K562 (cell line): ENCODE measurements at regions not wholly inside any gene's neighbourhood (a gene's known extent, or its start where the extent isn't known, plus 50 kb on each side); places are given as distances from the start of the nearest gene placed in this dataset.
"Not testable (repeated sequence)": the region's sequence is repeated elsewhere in the genome, so short reads cannot be mapped to it uniquely, and the experiment has no call there.

Experiments
- ATAC-seq: fragments of 200-7000 bp; cut with Tn5 transposase; 3 replicates; pipeline ENCODE4 v1.9.1; 2020; ENCODE audit warnings: moderate library complexity
- BruUV-seq: library from RNA; stranded (reverse); fragments of 400-500 nt; replicated peaks from 2 replicates; lab custom pipeline; 2021; lab: Mats Ljungman, UMichigan
- CTCF ChIA-PET: fragments of 300-600 bp; formaldehyde crosslinking; extraction: SDS; loops from one replicate; lab custom pipeline; 2021; ENCODE audit warnings: low intra/inter-chr PET ratio; lab: Yijun Ruan, JAX
- POLR2A ChIA-PET: fragments of 300-600, 350-650 bp; sonication (Branson Sonifier 250); formaldehyde crosslinking; extraction: SDS; loops from one replicate; lab custom pipeline; 2021; ENCODE audit warnings: antibody characterized with exemption, inconsistent platforms; lab: Yijun Ruan, JAX
- DNase-seq, 4 experiments: peaks; one replicate each; pipeline versions ENCODE4 v3.0.0 to v3.0.0-alpha.2; 2011 to 2018; ENCODE audit warnings: low spot score in 3 of 4, mixed read lengths in 3 of 4; ENCODE audit errors: extremely low read depth in 1 of 4
- FAIRE-seq: peaks from 2 replicates; lab custom pipeline; 2011; peaks lifted over from hg19 to GRCh38; lab: Jason Lieb, UNC
- H2AFZ ChIP-seq: 2 replicates; pipeline ENCODE4 v1.6.0; 2011; ENCODE audit warnings: low read depth, low read length, control low read depth, inconsistent platforms
- H3K27ac ChIP-seq: fragments of 200-600 bp; 3 replicates; pipeline ENCODE4 v1.8.0; 2011; ENCODE audit warnings: low read depth, mild to moderate bottlenecking, control low read depth, inconsistent platforms, low read length, moderate library complexity, mixed read lengths; ENCODE audit errors: extremely low read depth
- H3K27me3 ChIP-seq, 2 experiments: fragments of 300-600 bp in 1 of 2; 2 replicates in 1 of 2; 3 replicates in 1 of 2; pipeline versions ENCODE4 v1.6.0 to v1.8.0; 2011; ENCODE audit warnings: inconsistent platforms in 2 of 2, low read length in 2 of 2, mild to moderate bottlenecking in 1 of 2, mixed read lengths in 1 of 2, moderate library complexity in 1 of 2; ENCODE audit not compliant: control insufficient read depth in 2 of 2, insufficient read depth in 2 of 2
- H3K36me3 ChIP-seq: fragments of 300-600 bp; 3 replicates; pipeline ENCODE4 v1.8.0; 2011; ENCODE audit warnings: mild to moderate bottlenecking, low read length, inconsistent platforms; ENCODE audit not compliant: control insufficient read depth, insufficient read depth
- H3K4me1 ChIP-seq, 2 experiments: fragments of 200-600 bp in 1 of 2; replicated peaks in 1 of 2; 2 replicates in 1 of 2; 3 replicates in 1 of 2; pipeline versions ENCODE4 v1.5.1 to v1.8.0; 2011; ENCODE audit warnings: inconsistent platforms in 2 of 2, low read length in 2 of 2, mild to moderate bottlenecking in 1 of 2, mixed read lengths in 1 of 2, moderate library complexity in 1 of 2; ENCODE audit not compliant: control insufficient read depth in 2 of 2, insufficient read depth in 2 of 2
- H3K4me2 ChIP-seq: 2 replicates; pipeline ENCODE4 v1.6.1; 2011; ENCODE audit warnings: low read length, control low read depth, inconsistent platforms, mixed read lengths; ENCODE audit not compliant: insufficient read depth
- H3K4me3 ChIP-seq: fragments of 200-600 bp; sonication (generic), shearing (Covaris generic); 2 replicates; pipeline ENCODE4 v1.5.1; 2016; ENCODE audit warnings: control low read depth, inconsistent platforms
- H3K79me2 ChIP-seq: fragments of 200-600 bp; 3 replicates; pipeline ENCODE4 v1.8.0; 2011; ENCODE audit warnings: low read length, inconsistent platforms; ENCODE audit not compliant: control insufficient read depth, insufficient read depth
- H3K9ac ChIP-seq, 2 experiments: 2 replicates each; pipeline versions ENCODE4 v1.6.0 to v1.6.1; 2011; ENCODE audit warnings: low read depth in 2 of 2, low read length in 2 of 2, control low read depth in 1 of 2, inconsistent platforms in 1 of 2, mild to moderate bottlenecking in 1 of 2, mixed read lengths in 1 of 2; ENCODE audit not compliant: insufficient read depth in 1 of 2
- H3K9me1 ChIP-seq: one replicate; pipeline ENCODE4 v1.6.0; 2011; ENCODE audit warnings: inconsistent platforms, mild to moderate bottlenecking, low read length, moderate library complexity; ENCODE audit not compliant: control insufficient read depth, insufficient read depth
- H3K9me3 ChIP-seq: replicated peaks from 2 replicates; pipeline ENCODE4 v1.5.1; 2011; ENCODE audit warnings: low read depth, low read length, inconsistent platforms; ENCODE audit not compliant: control insufficient read depth, insufficient read depth
- H4K20me1 ChIP-seq: replicated peaks from 2 replicates; pipeline ENCODE4 v1.6.1; 2011; ENCODE audit warnings: low read length, inconsistent platforms, mixed read lengths; ENCODE audit not compliant: control insufficient read depth, insufficient read depth
- FOXP4 ChIP-seq: sonication (generic); formaldehyde crosslinking; IDR thresholded peaks from 2 replicates; pipeline ENCODE4 v1.8.0; 2022; ENCODE audit warnings: mild to moderate bottlenecking, missing genetic modification reagents, borderline replicate concordance
- ZKSCAN3 ChIP-seq: fragments of 250-450 bp; sonication (Bioruptor Pico); IDR thresholded peaks from 2 replicates; pipeline ENCODE4 v1.4.0; 2020
- ZNF239 ChIP-seq: fragments of 250-450 bp; sonication (Bioruptor Pico); IDR thresholded peaks from 2 replicates; pipeline ENCODE4 v1.4.0; 2020; ENCODE audit warnings: mild to moderate bottlenecking
- WGBS: fragments of 100-300 bp; shearing (Covaris generic); methylation state at CpG from one replicate; pipeline ENCODE4 v1.1.6; 2016; ENCODE audit warnings: low coverage, mixed read lengths; ENCODE audit not compliant: insufficient coverage; ENCODE audit errors: missing lambda C conversion rate; 5-methylcytosine and 5-hydroxymethylcytosine counted together
- in situ Hi-C: fragments of 300-500 bp; cut with MboI; formaldehyde crosslinking; loops from 4 replicates; pipeline ENCODE4 v1.15.0; 2018; ENCODE audit warnings: inconsistent platforms, mixed read lengths
- intact Hi-C: fragments of 100-400 bp; cut with micrococcal nuclease; formaldehyde crosslinking; loops from 2 replicates; pipeline ENCODE4 v1.14.2; 2022
- TF ChIP-seq, protein P1 (sequence below), 2 experiments: fragments of 450-650 bp in 1 of 2; sonication (generic) in 1 of 2; formaldehyde crosslinking in 1 of 2; IDR thresholded peaks; 2 replicates each; pipeline versions ENCODE4 v1.7.1 to v1.9.0; 2016 to 2022; ENCODE audit warnings: inconsistent platforms in 1 of 2, mild to moderate bottlenecking in 1 of 2, missing genetic modification reagents in 1 of 2

GRCh38 chr6:168796106-168796505 lies 355.1 kb downstream of the SMOC2 start (continued):
- TF ChIP-seq, protein P1, sequence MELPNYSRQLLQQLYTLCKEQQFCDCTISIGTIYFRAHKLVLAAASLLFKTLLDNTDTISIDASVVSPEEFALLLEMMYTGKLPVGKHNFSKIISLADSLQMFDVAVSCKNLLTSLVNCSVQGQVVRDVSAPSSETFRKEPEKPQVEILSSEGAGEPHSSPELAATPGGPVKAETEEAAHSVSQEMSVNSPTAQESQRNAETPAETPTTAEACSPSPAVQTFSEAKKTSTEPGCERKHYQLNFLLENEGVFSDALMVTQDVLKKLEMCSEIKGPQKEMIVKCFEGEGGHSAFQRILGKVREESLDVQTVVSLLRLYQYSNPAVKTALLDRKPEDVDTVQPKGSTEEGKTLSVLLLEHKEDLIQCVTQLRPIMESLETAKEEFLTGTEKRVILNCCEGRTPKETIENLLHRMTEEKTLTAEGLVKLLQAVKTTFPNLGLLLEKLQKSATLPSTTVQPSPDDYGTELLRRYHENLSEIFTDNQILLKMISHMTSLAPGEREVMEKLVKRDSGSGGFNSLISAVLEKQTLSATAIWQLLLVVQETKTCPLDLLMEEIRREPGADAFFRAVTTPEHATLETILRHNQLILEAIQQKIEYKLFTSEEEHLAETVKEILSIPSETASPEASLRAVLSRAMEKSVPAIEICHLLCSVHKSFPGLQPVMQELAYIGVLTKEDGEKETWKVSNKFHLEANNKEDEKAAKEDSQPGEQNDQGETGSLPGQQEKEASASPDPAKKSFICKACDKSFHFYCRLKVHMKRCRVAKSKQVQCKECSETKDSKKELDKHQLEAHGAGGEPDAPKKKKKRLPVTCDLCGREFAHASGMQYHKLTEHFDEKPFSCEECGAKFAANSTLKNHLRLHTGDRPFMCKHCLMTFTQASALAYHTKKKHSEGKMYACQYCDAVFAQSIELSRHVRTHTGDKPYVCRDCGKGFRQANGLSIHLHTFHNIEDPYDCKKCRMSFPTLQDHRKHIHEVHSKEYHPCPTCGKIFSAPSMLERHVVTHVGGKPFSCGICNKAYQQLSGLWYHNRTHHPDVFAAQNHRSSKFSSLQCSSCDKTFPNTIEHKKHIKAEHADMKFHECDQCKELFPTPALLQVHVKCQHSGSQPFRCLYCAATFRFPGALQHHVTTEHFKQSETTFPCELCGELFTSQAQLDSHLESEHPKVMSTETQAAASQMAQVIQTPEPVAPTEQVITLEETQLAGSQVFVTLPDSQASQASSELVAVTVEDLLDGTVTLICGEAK (IDR thresholded peaks at IDR 0.05) = no peak
- TF ChIP-seq, protein P1 (CRISPR knock-in tag; IDR thresholded peaks at IDR 0.05) = no peak
- TF ChIP-seq ZKSCAN3 (CRISPR knock-in tag) (no peak), ZNF239 (CRISPR knock-in tag) (no peak), FOXP4 (no peak)
- TF ChIP-seq, all 486 proteins: peak for 0

- DNase-seq, ATAC-seq, H3K79me2 ChIP-seq, H3K4me2 ChIP-seq, H3K9me3 ChIP-seq, H3K4me1 ChIP-seq, BruUV-seq, H3K9ac ChIP-seq, FAIRE-seq, H4K20me1 ChIP-seq, H3K4me3 ChIP-seq, H3K9me1 ChIP-seq, H2AFZ ChIP-seq, H3K36me3 ChIP-seq, intact Hi-C loops, in situ Hi-C loops, POLR2A ChIA-PET, CTCF ChIA-PET, H3K27ac ChIP-seq: not testable (repeated sequence)
- peaks cover 11 to 27% of the 10 kb centered on the region in 2 experiments; a peak in 3 of 5 replicates for H3K27me3 ChIP-seq
- WGBS = 0% methylated on average over 7 of the region's 12 CpGs
Measured at GRCh38 chr6:168795611-168796010, 354.6 kb downstream of the SMOC2 start.
